GM18907 (cell line): ENCODE measurements at regions not wholly inside any gene's neighbourhood (a gene's known extent, or its start where the extent isn't known, plus 50 kb on each side); places are given as distances from the start of the nearest gene placed in this dataset.
"Not testable (repeated sequence)": the region's sequence is repeated elsewhere in the genome, so short reads cannot be mapped to it uniquely, and the experiment has no call there.

Experiments used
- ATAC-seq: cut with Tn5 transposase; IDR thresholded peaks from one replicate; pipeline ENCODE4 v1.9.1; 2021; ENCODE audit warnings: mild to moderate bottlenecking, moderate library complexity; ENCODE audit not compliant: unreplicated experiment

- ATAC-seq = not testable (repeated sequence)
Observed at GRCh38 chr5:102154791-102155605, 141.1 kb downstream of the SLCO4C1 start.

- no peak for ATAC-seq
Observed at GRCh38 chr5:102154291-102154690, 141.8 kb downstream of the SLCO4C1 start.

GRCh38 chr5:102153003-102153759 is 142.9 kb downstream of the SLCO4C1 start:
- ATAC-seq = peak; percentile 88

- ATAC-seq = no peak
Observed at GRCh38 chr5:102139029-102139428, 157.1 kb downstream of the SLCO4C1 start.

- ATAC-seq = no peak
Observed at GRCh38 chr5:102138243-102138653, 157.8 kb downstream of the SLCO4C1 start.

GRCh38 chr5:102130890-102131289 is 165.2 kb downstream of the SLCO4C1 start:
- no peak for ATAC-seq

- no peak for ATAC-seq
Observed at GRCh38 chr5:102130386-102130785, 165.7 kb downstream of the SLCO4C1 start.

- no peak for ATAC-seq
Observed at GRCh38 chr5:102119252-102119651, 176.8 kb downstream of the SLCO4C1 start.

GRCh38 chr5:102115736-102116135 is 180.3 kb downstream of the SLCO4C1 start:
- no peak for ATAC-seq

GRCh38 chr5:102114525-102115069 is 181.5 kb downstream of the SLCO4C1 start:
- ATAC-seq = no peak

- no peak for ATAC-seq
Observed at GRCh38 chr5:102107865-102108264, 188.2 kb downstream of the SLCO4C1 start.

- ATAC-seq = no peak
Observed at GRCh38 chr5:102106599-102106998, 189.5 kb downstream of the SLCO4C1 start.

- no peak for ATAC-seq
Observed at GRCh38 chr5:102099766-102100331, 196.2 kb downstream of the SLCO4C1 start.

- not testable (repeated sequence) for ATAC-seq
Observed at GRCh38 chr5:102099083-102099482, 197.0 kb downstream of the SLCO4C1 start.

GRCh38 chr5:102098606-102099005 is 197.5 kb downstream of the SLCO4C1 start:
- ATAC-seq = not testable (repeated sequence)

GRCh38 chr5:102090770-102091169 is 205.3 kb downstream of the SLCO4C1 start:
- peak; percentile 83 for ATAC-seq

- no peak for ATAC-seq
Observed at GRCh38 chr5:102089883-102090282, 206.2 kb downstream of the SLCO4C1 start.

- no peak for ATAC-seq
Observed at GRCh38 chr5:102087906-102088305, 208.2 kb downstream of the SLCO4C1 start.

GRCh38 chr5:102080288-102080687 is 215.8 kb downstream of the SLCO4C1 start:
- ATAC-seq = no peak

GRCh38 chr5:102077920-102078319 is 218.2 kb downstream of the SLCO4C1 start:
- no peak for ATAC-seq

- ATAC-seq = no peak
Observed at GRCh38 chr5:102069974-102070373, 226.1 kb downstream of the SLCO4C1 start.
